Endothelial cell of umbilical vein (primary cell): ENCODE measurements at regions not wholly inside any gene's neighbourhood (a gene's known extent, or its start where the extent isn't known, plus 50 kb on each side); places are given as distances from the start of the nearest gene placed in this dataset.

ENCODE experiments used
- JUN ChIP-seq: IDR thresholded peaks from 2 replicates; pipeline ENCODE4 v1.6.1; 2011; ENCODE audit warnings: borderline replicate concordance, low read depth; ENCODE audit not compliant: insufficient read length, insufficient read depth
- MYC ChIP-seq: IDR thresholded peaks from one replicate; pipeline ENCODE4 v1.6.1; 2011; ENCODE audit warnings: mild to moderate bottlenecking, low read depth, low read length
- POLR2A ChIP-seq: IDR thresholded peaks from 2 replicates; pipeline ENCODE4 v1.6.1; 2012; ENCODE audit warnings: low read depth, mild to moderate bottlenecking, control low read depth, low read length
- POLR2AphosphoS5 ChIP-seq: IDR thresholded peaks from 2 replicates; pipeline ENCODE4 v1.6.1; 2012; ENCODE audit warnings: low read depth, mild to moderate bottlenecking, control low read depth, low read length, moderate library complexity; ENCODE audit not compliant: insufficient read depth
- TF ChIP-seq, protein P1 (sequence below), 2 donors: IDR thresholded peaks; 1 replicate in 1 of 2; 2 replicates in 1 of 2; pipeline ENCODE4 v1.5.1; 2011; ENCODE audit warnings: low read length in 2 of 2, mild to moderate bottlenecking in 2 of 2, moderate library complexity in 2 of 2, control low read depth in 1 of 2, inconsistent platforms in 1 of 2, low read depth in 1 of 2; ENCODE audit not compliant: insufficient read depth in 1 of 2; ENCODE audit errors: extremely low read depth in 1 of 2
- TF ChIP-seq, protein P2 (sequence below): IDR thresholded peaks from 2 replicates; pipeline ENCODE4 v1.6.1; 2011; ENCODE audit not compliant: insufficient read depth, insufficient read length

GRCh38 chr17:77427391-77427991 lies 286.7 kb downstream of the SEC14L1 start:
- TF ChIP-seq, protein P1, sequence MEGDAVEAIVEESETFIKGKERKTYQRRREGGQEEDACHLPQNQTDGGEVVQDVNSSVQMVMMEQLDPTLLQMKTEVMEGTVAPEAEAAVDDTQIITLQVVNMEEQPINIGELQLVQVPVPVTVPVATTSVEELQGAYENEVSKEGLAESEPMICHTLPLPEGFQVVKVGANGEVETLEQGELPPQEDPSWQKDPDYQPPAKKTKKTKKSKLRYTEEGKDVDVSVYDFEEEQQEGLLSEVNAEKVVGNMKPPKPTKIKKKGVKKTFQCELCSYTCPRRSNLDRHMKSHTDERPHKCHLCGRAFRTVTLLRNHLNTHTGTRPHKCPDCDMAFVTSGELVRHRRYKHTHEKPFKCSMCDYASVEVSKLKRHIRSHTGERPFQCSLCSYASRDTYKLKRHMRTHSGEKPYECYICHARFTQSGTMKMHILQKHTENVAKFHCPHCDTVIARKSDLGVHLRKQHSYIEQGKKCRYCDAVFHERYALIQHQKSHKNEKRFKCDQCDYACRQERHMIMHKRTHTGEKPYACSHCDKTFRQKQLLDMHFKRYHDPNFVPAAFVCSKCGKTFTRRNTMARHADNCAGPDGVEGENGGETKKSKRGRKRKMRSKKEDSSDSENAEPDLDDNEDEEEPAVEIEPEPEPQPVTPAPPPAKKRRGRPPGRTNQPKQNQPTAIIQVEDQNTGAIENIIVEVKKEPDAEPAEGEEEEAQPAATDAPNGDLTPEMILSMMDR (IDR thresholded peaks at IDR 0.05; ENCODE audit: extremely low read depth in 1 of 2, insufficient read depth in 1 of 2, low read depth in 1 of 2, low read length in 2 of 2), result no peak
- no peak for TF ChIP-seq JUN
- no peak for TF ChIP-seq POLR2A
- TF ChIP-seq POLR2AphosphoS5, result no peak
- TF ChIP-seq MYC, result no peak
- TF ChIP-seq, protein P2, sequence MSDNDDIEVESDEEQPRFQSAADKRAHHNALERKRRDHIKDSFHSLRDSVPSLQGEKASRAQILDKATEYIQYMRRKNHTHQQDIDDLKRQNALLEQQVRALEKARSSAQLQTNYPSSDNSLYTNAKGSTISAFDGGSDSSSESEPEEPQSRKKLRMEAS, result no peak
